SH-SY5Y (cell line): ENCODE measurements at regions not wholly inside any gene's neighbourhood (a gene's known extent, or its start where the extent isn't known, plus 50 kb on each side); places are given as distances from the start of the nearest gene placed in this dataset.
A peak's percentile ranks its signal among the peaks of the same experiment; 100 is the strongest.

Experiments
- GATA2 ChIP-seq: IDR thresholded peaks from 2 replicates; pipeline ENCODE4 v1.6.1; 2011; ENCODE audit warnings: mild to moderate bottlenecking, low read depth, low read length
- GATA3 ChIP-seq: IDR thresholded peaks from 2 replicates; pipeline ENCODE4 v1.6.1; 2011; ENCODE audit warnings: low read depth, mild to moderate bottlenecking, low read length, moderate library complexity

- TF ChIP-seq GATA2 (no peak), GATA3 (no peak)
Observed at GRCh38 chr2:108119492-108119891, 120.3 kb upstream of the SULT1C3 start.

GRCh38 chr2:108124736-108125495 is 114.9 kb upstream of the SULT1C3 start:
- TF ChIP-seq GATA2 (no peak), GATA3 (no peak)

GRCh38 chr2:108125581-108125980 is 114.2 kb upstream of the SULT1C3 start:
- TF ChIP-seq GATA2 = no peak
- no peak for TF ChIP-seq GATA3

DNA sequence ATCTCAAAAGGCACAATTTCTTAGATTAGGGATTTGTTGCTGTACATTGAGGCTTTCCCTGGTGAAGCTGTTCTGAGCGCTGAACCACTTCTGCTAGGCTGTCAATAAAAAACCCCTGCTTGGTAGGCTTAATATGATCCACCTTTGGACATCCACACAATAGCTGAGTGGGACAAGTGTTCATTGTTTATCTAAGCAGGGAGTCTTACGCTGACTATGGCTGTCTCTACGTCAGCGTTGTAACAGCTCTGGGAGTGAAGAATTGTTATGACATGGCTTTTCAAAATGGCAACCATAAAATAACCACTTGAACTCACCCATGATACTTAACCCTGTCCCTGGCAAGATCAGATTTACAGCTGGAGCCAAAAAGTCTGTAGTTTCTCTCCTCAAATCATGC is 111.5 kb upstream of the SULT1C3 start:
- TF ChIP-seq GATA3 (no peak), GATA2 (no peak)

DNA sequence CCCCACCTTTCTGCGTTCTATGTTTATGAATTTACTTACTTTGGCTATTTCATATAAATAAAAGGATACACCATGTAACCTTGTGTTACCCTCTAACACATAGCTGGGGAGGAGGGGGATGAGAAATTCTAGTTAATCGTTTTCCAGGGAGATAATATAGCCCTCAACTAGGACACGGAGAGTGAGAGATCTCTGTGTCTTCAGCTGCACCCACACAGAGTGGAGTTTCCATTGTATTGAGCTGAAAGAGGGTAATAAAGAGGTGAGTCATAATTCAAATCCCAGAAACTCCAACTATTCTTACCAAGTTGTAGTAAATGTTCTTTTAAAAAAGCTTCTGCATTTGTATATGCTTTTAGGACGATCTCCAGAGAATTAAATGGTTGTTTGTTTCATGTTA is 110.1 kb upstream of the SULT1C3 start:
- no peak for TF ChIP-seq GATA3
- TF ChIP-seq GATA2 = no peak

DNA sequence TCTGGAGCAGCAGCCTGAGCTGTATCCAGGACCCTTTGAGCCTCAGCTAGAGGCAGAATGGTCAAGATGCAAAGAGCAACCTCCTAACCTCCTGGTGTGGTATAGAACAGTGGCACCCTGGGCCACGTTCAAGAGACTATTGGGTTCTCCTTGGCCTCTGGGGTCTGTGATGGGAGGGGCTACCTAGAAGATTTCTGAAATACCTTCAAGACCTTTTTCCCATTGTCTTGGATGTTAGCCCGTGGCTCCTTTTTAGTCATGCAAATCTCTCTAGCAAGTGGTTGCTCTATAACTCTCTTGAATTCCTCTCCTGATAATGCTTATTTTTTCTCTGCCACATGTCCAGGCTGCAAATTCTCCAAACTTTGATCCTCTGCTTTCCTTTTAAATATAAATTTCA is 106.3 kb upstream of the SULT1C3 start:
- TF ChIP-seq GATA2 (no peak), GATA3 (no peak)

DNA sequence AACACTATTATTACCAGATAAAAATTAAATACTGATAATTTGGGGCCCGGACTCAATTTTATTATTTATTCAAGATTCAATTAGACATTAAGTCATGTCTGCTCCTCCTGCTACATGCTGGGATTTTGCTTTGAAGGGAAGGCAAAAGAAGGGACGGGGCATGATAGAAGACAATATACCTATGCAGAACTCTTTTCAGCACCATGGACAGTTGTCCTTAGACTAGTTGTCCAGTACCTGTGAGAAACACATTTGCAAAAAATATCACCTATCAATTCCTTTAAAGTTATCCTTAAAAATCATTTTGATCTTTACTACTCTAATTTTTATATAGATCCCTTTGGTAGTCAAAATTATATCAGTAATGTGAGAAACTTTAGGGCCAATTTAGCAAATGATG is 100.2 kb upstream of the SULT1C3 start:
- TF ChIP-seq GATA3 (no peak), GATA2 (no peak)

- TF ChIP-seq GATA2 = peak; percentile 48; the same call in 1 of the 2 replicates
- TF ChIP-seq GATA3 = peak; percentile 64; the same call in 1 of the 2 replicates
Observed at GRCh38 chr2:108145557-108146326, 94.0 kb upstream of the SULT1C3 start.

DNA sequence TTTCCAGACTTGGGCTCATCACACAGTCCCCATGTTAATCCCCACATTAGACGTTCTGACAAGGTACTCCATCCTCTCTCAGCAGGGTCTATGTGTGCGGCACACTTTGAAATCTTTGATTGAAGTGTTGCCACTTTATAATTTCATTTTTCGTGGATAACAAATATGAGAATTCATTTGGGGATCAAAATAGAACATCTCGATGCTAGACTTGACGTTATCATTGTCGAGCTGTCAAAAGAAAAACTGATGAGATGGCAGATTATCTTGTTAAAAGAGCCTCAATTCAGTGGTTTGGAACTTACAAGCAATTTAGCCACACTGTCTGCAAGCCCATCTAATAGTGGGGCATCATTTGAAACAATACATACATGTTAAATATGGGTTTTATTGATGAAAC is 91.2 kb upstream of the SULT1C3 start:
- TF ChIP-seq GATA3 = no peak
- TF ChIP-seq GATA2 = no peak

DNA sequence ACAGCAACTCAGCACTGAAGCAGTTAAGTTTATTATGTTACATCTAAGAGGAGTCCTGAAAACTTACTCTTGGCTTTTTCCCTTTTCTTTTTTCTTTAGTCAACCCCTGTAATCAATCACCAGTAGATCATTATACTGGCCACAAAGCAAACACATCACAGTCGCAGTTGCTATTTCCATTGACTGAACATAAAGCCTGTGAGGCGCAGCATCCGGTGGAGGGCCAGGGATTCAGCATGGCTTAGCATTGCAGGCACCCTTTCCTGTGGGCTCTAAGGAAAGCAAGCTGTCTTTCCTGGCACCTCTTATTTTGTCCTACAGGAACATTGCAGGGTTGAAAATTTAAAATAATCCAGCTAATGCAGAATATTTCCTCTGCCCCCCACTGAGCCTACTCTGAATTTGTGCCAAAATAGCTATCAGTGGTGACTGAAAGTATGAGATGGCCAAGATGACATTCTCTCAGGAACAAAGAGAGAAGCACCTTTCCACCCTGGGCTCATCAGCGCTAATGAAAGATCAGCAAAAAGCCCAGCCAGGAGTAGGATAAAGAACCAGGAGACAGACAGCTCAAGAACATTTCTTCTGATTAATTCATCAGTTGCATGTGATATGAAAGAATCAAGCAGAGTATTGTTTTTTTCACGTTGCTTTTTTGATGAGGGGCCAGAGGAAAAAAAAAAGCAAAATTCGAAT is 85.3 kb upstream of the SULT1C3 start:
- no peak for TF ChIP-seq GATA2

DNA sequence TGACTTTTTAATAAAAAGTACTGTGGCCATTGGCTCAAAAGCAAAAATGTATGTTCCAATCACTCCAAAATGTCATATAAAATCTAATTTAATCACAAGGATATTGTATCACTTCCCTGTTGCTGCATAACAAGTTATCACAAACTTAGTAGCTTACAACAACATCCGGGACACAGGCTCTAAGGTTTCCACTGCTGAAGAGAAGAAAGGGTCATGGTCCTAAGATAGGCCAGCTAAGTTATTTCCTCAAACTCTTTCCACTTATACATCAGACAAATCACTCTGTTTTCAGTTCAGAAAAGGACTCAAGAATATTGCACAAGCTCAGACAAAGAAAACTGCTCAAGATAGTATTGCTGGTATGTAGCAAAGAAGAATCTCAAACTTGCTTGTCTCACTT is 78.5 kb upstream of the SULT1C3 start:
- TF ChIP-seq GATA3 = no peak
- TF ChIP-seq GATA2 = no peak

DNA sequence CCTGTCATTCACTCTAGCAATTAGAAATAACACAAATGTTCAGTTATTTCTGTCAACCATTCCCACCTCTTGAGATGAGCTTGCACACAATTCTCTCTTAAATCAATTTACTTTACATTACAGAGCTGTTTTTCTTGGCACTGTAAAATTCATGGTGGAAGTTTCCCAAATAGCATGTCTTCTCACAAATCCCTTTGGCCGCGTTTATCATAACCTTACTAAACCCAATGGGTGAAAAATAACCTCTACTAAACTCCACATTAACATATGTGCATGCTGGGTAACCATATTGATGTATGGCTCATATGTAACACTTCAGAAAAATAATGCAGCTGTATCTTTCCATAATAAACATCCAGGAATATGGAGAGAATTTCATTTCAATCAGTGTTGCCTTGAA is 75.5 kb upstream of the SULT1C3 start:
- TF ChIP-seq GATA3 (no peak), GATA2 (no peak)

DNA sequence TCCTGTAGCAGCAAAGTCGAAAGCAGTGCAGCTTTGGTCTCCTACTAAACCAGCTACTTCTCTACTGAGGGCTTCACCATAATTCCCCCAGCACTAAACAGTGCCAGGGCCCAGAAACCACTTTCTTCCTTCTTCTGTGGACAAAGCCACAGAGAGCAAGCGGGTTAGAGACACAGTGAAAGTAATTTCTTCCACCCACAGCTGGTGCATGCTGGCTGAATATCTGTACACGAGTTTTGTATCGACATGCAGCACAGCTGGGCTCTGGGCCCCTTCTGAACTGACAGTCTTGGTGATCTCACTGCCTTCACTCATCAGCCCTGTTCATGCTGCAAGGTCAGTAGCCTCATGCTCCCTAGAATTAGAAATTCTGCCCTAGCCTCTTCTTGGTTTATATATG is 74.0 kb upstream of the SULT1C3 start:
- no peak for TF ChIP-seq GATA3
- TF ChIP-seq GATA2 = no peak

DNA sequence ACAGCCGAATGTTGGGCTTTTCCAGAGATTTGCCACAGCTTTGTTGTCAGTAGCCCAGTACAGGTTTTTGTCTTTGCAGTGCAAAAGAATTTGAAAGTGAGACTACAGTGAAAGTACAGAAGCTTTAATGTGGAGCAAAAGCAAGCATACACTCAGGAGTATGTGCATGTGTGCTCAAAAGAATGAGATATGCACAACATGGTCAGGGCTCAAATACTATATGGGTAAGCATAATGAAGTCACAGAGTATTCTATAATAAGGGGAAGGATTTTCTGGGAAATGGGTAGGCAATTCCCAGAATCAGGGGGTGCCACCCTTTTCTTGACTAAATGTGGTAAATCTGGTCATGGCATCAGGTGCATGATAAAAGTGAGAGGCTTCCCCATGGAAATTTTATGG is 72.1 kb upstream of the SULT1C3 start:
- TF ChIP-seq GATA2 = no peak
- TF ChIP-seq GATA3 = no peak
